Panc1 (cell line): ENCODE measurements at regions not wholly inside any gene's neighbourhood (a gene's known extent, or its start where the extent isn't known, plus 50 kb on each side); places are given as distances from the start of the nearest gene placed in this dataset.

Source experiments
- ATAC-seq: fragments of 200-7000 bp; cut with Tn5 transposase; 2 replicates; pipeline ENCODE4 v1.9.1; 2020; ENCODE audit warnings: mild to moderate bottlenecking, moderate library complexity
- BruUV-seq: library from RNA; stranded (reverse); fragments of 400-500 nt; replicated peaks from 2 replicates; lab custom pipeline; 2021; lab: Mats Ljungman, UMichigan
- CTCF ChIA-PET: fragments of 300-600 bp; sonication (Branson Sonifier 250); formaldehyde crosslinking; loops from one replicate; lab custom pipeline; 2022; ENCODE audit warnings: antibody characterized with exemption; lab: Charles Lee
- POLR2A ChIA-PET: fragments of 300-600 bp; sonication (Branson Sonifier 250); formaldehyde crosslinking; loops from one replicate; lab custom pipeline; 2022; ENCODE audit warnings: antibody characterized with exemption; lab: Charles Lee
- DNase-seq: peaks from one replicate; pipeline ENCODE4 v3.0.0-alpha.2; 2010; ENCODE audit warnings: low read depth, low spot score
- H3K27ac ChIP-seq: 2 replicates; pipeline ENCODE4 v1.5.1; 2011; ENCODE audit warnings: mild to moderate bottlenecking, low read length, inconsistent platforms
- H3K27me3 ChIP-seq: fragments of 200-500 bp; sonication (Bioruptor generic); 2 replicates; pipeline ENCODE4 v1.6.0; 2014; ENCODE audit warnings: low read length, inconsistent platforms; ENCODE audit not compliant: control insufficient read depth, insufficient read depth
- H3K36me3 ChIP-seq: fragments of 200-500 bp; sonication (Bioruptor generic); 2 replicates; pipeline ENCODE4 v1.5.1; 2014; ENCODE audit warnings: inconsistent platforms, mild to moderate bottlenecking, low read length, moderate library complexity; ENCODE audit not compliant: control insufficient read depth, insufficient read depth
- H3K4me1 ChIP-seq: 2 replicates; pipeline ENCODE4 v1.5.1; 2011; ENCODE audit warnings: inconsistent platforms, mild to moderate bottlenecking, low read length, moderate library complexity; ENCODE audit not compliant: control insufficient read depth, insufficient read depth
- H3K4me3 ChIP-seq, 2 experiments: 2 replicates each; pipeline ENCODE4 v1.5.1; 2011 to 2012; ENCODE audit warnings: low read depth in 2 of 2, low read length in 2 of 2, mild to moderate bottlenecking in 2 of 2, inconsistent platforms in 1 of 2, moderate library complexity in 1 of 2
- H3K9me3 ChIP-seq: fragments of 200-500 bp; sonication (Bioruptor generic); 2 replicates; pipeline ENCODE4 v1.5.1; 2014; ENCODE audit warnings: low read depth, mild to moderate bottlenecking, inconsistent platforms, low read length, moderate library complexity; ENCODE audit not compliant: control insufficient read depth, insufficient read depth
- CTCF ChIP-seq: fragments of 450-650 bp; IDR thresholded peaks from 2 replicates; pipeline ENCODE4 v1.5.1; 2017; ENCODE audit warnings: mild to moderate bottlenecking
- POLR2AphosphoS5 ChIP-seq: IDR thresholded peaks from 2 replicates; pipeline ENCODE4 v1.6.1; 2012; ENCODE audit warnings: mild to moderate bottlenecking, low read depth, low read length, moderate library complexity
- REST ChIP-seq, 2 experiments: IDR thresholded peaks; 2 replicates each; pipeline ENCODE4 v1.6.1; 2011 to 2012; ENCODE audit warnings: low read depth in 2 of 2, control low read depth in 1 of 2, low read length in 1 of 2, mild to moderate bottlenecking in 1 of 2, moderate library complexity in 1 of 2; ENCODE audit not compliant: insufficient read depth in 1 of 2
- in situ Hi-C: cut with HindIII; loops from 2 replicates; pipeline ENCODE4 v1.10.0; 2016; ENCODE audit warnings: low sequenced_read_pairs, low pct_unique_long_range_greater_than_20kb
- intact Hi-C: fragments of 100-400 bp; cut with micrococcal nuclease; formaldehyde crosslinking; loops from one replicate; pipeline ENCODE4 v1.10.0; 2022; ENCODE audit not compliant: unreplicated experiment

GRCh38 chr10:78657163-78657861 lies 411.5 kb upstream of the ZMIZ1 start:
- CTCF ChIA-PET = interaction anchor here (0.6 to 1.2 kb wide), 10 partner anchors 9 to 610 kb away, joined by 3 to 8 read pairs (median 3); no protein-coding TSS in a partner anchor
- Histone ChIP-seq H3K4me1 (no peaks in the 10 kb centered on the region), H3K36me3 (no peaks in the 10 kb centered on the region), H3K27me3 (peaks cover 12% of the 10 kb centered on the region), H3K9me3 (no peaks in the 10 kb centered on the region), H3K4me3 (no peak overlapping the region), H3K27ac (no peak overlapping the region)
- POLR2A ChIA-PET = no interaction called here
- TF ChIP-seq CTCF (peak; percentile 94), REST (IDR thresholded peaks at IDR 0.05; ENCODE audit: insufficient read depth in 1 of 2, low read depth in 2 of 2, low read length in 1 of 2) (no peak), POLR2AphosphoS5 (no peak)
- ATAC-seq (peak; percentile 99), DNase-seq (peak; percentile 58)
- no TSS peak for BruUV-seq
- in situ Hi-C loops = no loop called here
- intact Hi-C loops = loop anchor here (10.0 kb wide), 1 partner anchor 443 kb away; no protein-coding TSS in a partner anchor

GRCh38 chr10:78657862-78658165 lies 411.0 kb upstream of the ZMIZ1 start:
- no peaks in the 10 kb centered on the region for H3K9me3 ChIP-seq
- H3K4me3 ChIP-seq = no peak overlapping the region
- ChIA-PET CTCF (interaction anchor here (0.6 to 1.2 kb wide), 10 partner anchors 9 to 610 kb away, joined by 3 to 8 read pairs (median 3); no protein-coding TSS in a partner anchor), POLR2A (no interaction called here)
- peaks cover 9% of the 10 kb centered on the region; the same call in 1 of the 2 replicates for H3K27me3 ChIP-seq
- ATAC-seq (no peak), DNase-seq (no peak)
- H3K4me1 ChIP-seq = no peaks in the 10 kb centered on the region
- in situ Hi-C loops (no loop called here), intact Hi-C loops (loop anchor here (10.0 kb wide), 1 partner anchor 443 kb away; no protein-coding TSS in a partner anchor)
- no peaks in the 10 kb centered on the region for H3K36me3 ChIP-seq
- no TSS peak for BruUV-seq
- TF ChIP-seq CTCF (peak; percentile 68), POLR2AphosphoS5 (no peak)
- H3K27ac ChIP-seq = no peak overlapping the region
